ENCODE measurements at regions not wholly inside any gene's neighbourhood (a gene's known extent, or its start where the extent isn't known, plus 50 kb on each side); places are given as distances from the start of the nearest gene placed in this dataset.

DNA sequence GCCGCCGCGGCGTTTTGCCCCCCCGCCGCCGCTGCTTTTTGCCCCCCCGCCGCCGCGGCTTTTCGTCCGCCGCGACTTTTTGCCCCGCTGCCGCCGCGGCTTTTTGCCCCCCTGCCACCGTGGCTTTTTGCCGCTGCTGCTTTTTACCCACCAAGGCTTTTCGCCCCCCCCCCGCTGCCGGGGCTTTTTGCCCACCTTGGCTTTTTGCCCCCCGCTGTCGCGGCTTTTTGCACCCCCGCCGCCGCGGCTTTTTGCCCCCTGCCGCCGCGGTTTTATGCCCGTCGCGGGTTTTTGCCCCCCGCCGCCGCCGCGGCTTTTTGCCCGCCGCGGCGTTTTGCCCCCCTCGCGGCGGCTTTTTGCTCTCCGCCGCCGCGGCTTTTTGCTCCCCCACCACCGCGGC is 1343.0 kb downstream of the TP53TG3F start (continued):
- TF ChIP-seq, protein P1, sequence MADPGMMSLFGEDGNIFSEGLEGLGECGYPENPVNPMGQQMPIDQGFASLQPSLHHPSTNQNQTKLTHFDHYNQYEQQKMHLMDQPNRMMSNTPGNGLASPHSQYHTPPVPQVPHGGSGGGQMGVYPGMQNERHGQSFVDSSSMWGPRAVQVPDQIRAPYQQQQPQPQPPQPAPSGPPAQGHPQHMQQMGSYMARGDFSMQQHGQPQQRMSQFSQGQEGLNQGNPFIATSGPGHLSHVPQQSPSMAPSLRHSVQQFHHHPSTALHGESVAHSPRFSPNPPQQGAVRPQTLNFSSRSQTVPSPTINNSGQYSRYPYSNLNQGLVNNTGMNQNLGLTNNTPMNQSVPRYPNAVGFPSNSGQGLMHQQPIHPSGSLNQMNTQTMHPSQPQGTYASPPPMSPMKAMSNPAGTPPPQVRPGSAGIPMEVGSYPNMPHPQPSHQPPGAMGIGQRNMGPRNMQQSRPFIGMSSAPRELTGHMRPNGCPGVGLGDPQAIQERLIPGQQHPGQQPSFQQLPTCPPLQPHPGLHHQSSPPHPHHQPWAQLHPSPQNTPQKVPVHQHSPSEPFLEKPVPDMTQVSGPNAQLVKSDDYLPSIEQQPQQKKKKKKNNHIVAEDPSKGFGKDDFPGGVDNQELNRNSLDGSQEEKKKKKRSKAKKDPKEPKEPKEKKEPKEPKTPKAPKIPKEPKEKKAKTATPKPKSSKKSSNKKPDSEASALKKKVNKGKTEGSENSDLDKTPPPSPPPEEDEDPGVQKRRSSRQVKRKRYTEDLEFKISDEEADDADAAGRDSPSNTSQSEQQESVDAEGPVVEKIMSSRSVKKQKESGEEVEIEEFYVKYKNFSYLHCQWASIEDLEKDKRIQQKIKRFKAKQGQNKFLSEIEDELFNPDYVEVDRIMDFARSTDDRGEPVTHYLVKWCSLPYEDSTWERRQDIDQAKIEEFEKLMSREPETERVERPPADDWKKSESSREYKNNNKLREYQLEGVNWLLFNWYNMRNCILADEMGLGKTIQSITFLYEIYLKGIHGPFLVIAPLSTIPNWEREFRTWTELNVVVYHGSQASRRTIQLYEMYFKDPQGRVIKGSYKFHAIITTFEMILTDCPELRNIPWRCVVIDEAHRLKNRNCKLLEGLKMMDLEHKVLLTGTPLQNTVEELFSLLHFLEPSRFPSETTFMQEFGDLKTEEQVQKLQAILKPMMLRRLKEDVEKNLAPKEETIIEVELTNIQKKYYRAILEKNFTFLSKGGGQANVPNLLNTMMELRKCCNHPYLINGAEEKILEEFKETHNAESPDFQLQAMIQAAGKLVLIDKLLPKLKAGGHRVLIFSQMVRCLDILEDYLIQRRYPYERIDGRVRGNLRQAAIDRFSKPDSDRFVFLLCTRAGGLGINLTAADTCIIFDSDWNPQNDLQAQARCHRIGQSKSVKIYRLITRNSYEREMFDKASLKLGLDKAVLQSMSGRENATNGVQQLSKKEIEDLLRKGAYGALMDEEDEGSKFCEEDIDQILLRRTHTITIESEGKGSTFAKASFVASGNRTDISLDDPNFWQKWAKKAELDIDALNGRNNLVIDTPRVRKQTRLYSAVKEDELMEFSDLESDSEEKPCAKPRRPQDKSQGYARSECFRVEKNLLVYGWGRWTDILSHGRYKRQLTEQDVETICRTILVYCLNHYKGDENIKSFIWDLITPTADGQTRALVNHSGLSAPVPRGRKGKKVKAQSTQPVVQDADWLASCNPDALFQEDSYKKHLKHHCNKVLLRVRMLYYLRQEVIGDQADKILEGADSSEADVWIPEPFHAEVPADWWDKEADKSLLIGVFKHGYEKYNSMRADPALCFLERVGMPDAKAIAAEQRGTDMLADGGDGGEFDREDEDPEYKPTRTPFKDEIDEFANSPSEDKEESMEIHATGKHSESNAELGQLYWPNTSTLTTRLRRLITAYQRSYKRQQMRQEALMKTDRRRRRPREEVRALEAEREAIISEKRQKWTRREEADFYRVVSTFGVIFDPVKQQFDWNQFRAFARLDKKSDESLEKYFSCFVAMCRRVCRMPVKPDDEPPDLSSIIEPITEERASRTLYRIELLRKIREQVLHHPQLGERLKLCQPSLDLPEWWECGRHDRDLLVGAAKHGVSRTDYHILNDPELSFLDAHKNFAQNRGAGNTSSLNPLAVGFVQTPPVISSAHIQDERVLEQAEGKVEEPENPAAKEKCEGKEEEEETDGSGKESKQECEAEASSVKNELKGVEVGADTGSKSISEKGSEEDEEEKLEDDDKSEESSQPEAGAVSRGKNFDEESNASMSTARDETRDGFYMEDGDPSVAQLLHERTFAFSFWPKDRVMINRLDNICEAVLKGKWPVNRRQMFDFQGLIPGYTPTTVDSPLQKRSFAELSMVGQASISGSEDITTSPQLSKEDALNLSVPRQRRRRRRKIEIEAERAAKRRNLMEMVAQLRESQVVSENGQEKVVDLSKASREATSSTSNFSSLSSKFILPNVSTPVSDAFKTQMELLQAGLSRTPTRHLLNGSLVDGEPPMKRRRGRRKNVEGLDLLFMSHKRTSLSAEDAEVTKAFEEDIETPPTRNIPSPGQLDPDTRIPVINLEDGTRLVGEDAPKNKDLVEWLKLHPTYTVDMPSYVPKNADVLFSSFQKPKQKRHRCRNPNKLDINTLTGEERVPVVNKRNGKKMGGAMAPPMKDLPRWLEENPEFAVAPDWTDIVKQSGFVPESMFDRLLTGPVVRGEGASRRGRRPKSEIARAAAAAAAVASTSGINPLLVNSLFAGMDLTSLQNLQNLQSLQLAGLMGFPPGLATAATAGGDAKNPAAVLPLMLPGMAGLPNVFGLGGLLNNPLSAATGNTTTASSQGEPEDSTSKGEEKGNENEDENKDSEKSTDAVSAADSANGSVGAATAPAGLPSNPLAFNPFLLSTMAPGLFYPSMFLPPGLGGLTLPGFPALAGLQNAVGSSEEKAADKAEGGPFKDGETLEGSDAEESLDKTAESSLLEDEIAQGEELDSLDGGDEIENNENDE (IDR thresholded peaks at IDR 0.05; ENCODE audit: insufficient replicate concordance, low read length), result no peak
- no peak for TF ChIP-seq GABPA (IDR thresholded peaks at IDR 0.05; ENCODE audit: borderline replicate concordance, insufficient read depth, low read length)
